Stimulated activated CD8-positive, alpha-beta memory T cell treated with anti-CD3 and anti-CD28 coated beads, Interleukin-7, amount 100 ng/mL, for 1 hour (primary cell): ENCODE measurements at regions not wholly inside any gene's neighbourhood (a gene's known extent, or its start where the extent isn't known, plus 50 kb on each side); places are given as distances from the start of the nearest gene placed in this dataset.
"Not testable (repeated sequence)": the region's sequence is repeated elsewhere in the genome, so short reads cannot be mapped to it uniquely, and the experiment has no call there.

Source experiments
- DNase-seq, 2 donors: peaks; one replicate each; pipeline ENCODE4 v3.0.0-alpha.2; 2020; ENCODE audit warnings: low read depth in 2 of 2

DNA sequence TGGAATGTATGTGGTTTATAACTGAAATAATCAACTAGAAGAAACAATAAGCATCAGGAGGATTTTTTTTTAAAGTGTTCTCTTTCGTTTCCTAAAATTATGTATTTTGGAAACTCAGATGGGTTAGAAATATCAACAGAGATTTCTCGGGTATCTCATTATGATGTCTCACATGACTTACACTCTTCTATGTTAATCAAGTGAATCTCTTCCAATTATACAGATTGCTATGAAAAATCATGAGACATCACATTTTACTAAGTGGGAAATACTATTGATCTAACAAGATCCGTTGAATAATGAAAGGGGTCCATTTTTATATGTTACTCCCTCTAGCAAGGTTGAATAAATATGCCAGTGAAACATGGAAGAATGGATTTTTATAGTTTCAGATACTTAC is 54.7 kb upstream of the NRIP1 start:
- no peak for DNase-seq

DNA sequence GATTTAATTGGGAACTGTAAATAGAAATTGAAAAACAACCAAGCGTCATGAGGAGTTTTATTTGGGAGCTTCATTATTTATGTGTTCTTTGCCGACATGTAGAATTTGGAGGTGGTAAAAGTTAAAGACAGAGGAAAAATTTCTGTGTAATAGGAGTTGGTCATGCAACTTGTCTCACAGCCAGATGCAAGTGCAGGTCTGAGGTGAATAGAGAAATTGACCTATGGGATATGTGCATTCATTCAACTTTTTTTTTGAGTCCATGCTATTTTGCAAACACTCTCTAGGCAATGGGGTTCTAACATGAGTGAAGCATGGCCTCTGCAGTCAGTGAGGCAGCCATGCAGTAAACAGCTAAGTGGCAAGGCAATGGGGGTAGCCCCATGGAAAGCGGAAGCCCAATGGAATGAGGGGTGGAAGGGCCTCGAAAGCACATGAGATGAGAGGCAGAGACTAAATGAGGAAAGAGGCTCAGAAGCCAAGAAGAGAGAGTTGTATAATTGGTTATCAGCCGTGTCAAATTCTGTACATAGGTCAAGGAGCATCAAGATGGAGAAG is 56.4 kb upstream of the NRIP1 start:
- DNase-seq = no peak

DNA sequence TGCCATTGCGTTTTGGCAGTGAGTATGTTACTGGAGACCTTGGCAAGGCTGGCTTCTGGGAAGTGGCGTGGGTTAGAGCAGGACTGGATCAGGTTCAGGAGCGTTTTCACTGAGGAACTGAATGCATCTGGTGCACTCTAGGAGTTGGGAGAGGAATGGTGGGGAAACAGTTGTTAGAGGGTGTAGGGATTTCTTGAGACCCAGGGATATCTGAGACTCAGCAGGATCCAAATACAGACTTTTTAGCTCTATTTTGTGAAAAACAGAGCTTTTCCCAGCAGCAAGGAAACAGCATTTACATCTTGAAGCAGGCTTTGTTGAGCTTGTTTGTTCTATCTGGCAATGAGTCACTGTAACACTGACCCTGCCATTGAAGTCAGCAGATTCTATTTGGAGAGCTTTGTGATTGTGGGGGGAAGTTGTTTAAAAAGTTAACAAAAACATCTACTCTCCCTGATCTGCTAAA is 56.9 kb upstream of the NRIP1 start:
- DNase-seq = no peak

DNA sequence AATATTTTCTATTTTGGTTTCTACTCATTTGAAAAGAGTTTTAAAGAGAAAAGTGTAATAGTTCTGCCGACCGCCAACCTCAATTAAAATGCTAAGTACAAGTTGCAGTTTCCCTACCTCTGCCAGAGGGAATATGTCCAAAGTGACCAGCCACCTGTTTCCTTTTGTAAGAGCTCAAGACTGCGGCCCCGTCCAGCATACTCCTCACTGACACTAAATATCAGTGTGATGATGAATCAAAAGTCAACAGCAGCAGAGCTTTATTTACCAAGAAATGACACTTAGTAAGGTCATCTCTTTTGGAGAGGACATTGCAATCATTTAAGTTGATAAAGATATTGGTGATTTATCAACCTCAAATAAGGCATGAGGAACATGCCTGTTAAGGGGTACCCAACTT is 57.4 kb upstream of the NRIP1 start:
- no peak for DNase-seq

DNA sequence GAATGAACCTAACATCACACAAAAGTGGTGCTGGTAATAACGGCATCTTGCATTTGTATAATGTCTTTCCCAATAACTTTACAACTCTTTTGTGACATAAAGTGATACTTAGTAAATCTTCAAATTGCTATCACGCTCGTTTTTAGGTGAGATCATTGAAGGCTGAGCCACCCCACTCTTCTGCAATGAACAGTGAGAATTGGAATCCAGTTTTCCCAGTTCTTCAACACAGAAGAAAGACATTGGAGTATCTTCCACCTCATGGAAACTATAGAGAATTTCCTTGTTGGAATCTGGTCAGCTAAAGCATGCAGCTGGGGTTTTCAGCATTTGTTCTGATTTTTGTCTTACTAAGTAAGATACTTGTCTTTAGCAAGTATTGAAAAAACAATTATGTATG is 59.9 kb upstream of the NRIP1 start:
- DNase-seq = no peak

DNA sequence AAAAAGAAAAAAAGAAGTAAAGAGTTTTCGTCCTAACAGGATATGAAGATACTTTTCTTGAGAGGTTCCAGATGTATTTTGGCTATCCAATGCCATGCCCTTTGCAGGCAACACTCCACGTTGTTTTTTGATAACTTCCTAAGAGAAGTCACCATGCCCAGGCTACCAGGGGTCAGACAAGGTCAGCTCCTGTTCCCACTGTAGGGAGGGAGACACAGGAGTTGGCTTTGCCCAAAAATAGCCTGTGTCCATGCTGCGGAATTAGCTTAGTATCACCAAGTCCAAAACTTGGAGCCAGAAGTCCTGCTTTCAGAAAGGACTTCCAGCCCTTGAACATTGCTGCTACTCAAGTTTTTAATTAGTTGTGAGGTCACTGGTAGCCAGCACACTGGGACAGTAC is 62.1 kb upstream of the NRIP1 start:
- no peak for DNase-seq

DNA sequence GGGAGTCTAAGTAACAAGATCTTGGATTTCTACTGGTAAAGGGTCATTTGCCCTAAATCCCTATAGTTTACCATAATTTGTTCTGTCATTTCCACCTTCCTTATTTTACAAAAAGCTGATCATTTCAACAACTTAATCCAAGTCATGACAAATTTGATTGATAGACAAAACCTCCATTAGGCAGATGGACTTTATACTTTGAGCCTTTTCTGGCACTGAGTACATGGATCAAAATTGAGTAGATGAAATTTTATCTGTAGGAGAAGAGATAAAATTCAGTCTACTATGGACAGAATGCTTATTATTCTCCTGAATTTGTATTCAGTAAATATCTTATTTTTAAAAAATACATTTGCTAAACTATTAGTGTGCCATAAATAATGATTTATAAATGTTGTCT is 62.6 kb upstream of the NRIP1 start:
- no peak for DNase-seq

DNA sequence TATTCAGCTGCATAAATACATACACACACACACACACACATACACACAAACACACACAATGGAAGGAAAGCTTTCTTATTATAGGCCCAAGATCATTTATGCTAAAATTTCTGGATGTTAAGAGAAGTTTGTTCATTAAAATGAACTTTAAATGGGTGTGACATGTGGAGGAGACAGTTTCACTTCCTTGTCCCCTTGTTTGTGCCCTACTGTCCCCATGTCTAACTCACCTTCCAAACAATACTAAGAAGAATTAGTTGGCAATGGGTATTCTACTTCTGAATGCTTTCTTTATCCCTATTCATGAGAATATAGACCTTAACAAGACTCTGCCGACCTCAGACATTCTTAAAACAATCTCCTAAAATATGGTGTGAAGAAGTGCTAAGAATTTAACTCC is 63.5 kb upstream of the NRIP1 start:
- no peak for DNase-seq

DNA sequence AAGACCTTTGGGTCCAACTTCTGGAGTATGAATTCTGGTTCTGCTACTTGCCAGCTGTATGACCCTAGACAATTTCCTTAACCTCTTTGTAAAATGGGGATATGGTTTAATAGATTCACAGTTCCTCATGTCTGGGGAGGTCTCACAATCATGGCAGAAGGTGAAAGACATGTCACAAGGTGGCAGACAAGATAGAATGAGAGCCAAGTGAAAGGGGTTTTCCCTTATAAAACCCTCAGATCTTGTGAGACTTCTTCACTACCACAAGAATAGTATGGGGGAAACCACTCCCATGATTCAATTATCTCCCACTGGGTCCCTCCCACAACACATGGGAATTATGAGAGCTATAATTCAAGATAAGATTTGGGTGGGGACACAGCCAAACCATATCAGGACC is 63.9 kb upstream of the NRIP1 start:
- DNase-seq = not testable (repeated sequence)

DNA sequence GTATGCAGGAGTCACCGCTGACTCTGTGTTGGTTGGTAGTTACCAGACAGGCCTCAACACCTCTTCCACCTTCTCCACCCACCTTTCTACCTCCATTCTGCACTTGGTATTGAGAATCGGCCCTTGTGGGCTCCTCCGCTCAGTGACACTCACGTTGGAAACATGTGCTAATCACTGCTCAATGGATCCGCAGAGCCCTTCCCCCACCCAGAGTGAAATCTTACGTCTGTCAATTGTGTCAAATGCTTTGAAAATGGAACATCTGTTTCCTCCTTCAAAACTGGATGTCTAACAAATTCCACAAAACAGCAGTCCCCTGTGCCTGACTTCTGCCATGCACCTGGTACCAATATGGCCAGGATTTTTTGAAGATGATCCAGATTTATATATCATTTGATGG is 65.5 kb upstream of the NRIP1 start:
- DNase-seq = no peak

DNA sequence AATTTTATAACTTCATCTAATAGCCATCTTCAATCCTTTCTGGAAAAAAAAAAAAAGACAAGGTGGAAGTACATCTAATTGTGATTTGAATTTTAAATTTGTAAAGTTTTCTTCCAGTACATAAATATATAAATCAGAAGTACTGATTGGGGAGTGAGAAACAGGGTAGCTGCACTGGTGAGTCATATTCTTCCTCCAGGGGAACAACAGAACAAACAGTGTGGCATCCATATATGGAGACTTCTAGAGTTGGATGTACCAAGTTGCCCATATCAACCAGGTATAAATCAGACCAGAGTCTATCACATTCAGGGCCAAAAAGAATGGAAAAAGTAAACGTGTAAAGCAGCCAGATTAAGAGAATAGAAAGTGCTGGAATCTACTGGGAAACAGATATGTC is 66.0 kb upstream of the NRIP1 start:
- no peak for DNase-seq

DNA sequence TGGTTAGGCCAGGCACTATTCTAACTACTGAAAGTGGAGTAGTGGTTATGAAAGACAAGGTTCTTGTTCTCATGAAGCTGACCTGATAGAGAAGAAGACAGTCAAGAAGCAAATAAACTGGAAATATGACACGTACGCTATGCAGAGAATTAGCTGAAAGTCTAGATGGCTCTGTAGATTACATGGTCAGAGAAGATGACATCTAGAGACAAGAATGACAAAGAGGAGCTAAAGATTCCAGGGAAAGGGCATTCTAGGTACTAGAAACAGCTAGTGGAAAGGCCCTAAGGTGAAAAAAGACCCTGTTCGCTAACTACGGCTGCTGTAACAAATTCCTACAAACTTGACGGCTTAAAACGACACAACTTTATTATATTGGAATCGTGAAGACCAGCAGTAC is 68.0 kb upstream of the NRIP1 start:
- no peak for DNase-seq

DNA sequence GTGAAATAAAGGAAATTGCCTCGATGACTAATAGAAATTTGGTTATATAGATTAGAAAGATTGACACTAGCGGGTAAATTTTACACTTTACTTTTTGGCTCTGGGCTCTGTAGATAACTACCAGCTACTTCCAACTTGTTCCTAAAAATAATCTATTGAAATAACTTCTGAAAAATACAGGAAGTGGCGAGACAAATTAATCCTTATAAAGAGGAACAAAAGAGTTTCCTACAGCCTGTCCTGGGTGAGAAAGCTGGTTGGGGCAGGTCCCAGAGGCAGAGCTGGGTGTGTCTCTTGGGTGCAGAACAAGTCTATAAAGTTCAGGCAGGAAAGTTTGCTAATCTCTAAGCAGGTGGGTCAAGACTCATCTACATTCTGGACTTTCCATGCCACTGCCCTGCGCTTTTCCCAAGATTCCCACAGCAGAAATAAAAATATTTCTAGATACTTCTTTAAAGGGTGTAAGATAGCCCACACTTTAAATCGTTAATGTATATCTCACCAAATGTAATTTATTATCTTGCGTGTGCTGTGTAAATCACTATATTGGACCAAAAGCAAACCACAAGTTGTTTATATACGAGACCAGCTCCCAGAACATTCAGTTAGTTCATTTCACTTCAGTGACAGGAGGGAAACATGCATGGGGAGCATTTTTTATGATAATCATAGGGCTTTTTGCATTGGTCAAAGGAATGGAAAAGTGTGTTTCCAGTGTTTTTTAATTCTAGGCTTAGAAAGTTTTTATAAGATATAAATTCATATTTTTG is 70.1 kb upstream of the NRIP1 start:
- no peak for DNase-seq

DNA sequence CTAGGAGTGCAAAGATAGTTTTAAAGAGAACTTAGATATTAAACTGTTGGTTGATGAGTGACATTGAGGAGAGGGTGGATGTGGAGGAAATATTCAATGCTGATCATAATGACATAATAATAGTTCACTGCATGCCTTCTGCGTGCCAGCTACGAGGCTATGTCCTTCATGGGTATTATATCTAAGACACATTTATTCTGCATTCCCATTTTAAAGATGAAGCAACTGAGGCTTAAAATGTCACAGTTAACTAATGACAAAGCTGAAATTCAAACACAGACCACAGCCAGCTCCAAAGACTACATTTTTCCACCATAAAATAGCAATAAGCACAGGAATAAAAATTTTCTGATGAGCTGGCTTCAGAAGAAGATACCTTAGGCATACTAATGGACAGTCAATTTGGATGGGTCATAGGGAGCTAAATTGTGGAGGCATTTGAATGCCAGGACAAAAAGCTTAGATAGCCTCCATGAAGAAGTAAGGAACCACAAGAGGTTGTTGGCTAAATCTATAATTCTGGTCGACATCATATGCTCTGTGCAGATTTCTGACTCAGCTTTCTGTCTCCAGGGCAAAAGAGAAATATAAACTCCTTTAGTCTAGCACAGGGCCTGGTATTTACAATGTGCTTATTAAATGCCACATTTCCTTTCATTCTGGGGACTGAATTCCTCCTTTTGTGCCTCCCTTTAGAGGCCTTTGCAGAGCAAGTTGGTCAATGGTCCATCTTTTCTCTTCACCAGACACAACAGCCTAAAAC is 71.2 kb upstream of the NRIP1 start:
- no peak for DNase-seq

DNA sequence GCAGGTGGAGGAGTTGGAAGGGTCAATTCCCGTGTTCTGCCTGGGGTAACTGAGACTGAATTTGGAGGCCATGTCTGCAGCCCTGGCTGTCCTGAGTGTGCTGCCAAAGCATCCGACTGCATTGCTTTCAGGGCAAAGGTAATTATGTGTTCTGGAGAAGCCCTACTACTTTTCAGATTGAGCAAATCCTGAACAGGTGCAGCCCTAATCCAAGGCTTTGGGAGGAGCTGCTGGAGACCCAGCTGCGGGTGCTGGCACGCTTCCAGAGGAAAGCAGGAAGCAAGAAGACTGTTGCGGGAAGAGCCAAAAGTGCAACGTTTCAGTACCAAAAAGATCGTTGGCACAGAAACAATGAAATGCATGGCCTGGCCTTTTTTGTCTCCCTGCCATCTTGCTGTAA is 73.7 kb upstream of the NRIP1 start:
- no peak for DNase-seq

DNA sequence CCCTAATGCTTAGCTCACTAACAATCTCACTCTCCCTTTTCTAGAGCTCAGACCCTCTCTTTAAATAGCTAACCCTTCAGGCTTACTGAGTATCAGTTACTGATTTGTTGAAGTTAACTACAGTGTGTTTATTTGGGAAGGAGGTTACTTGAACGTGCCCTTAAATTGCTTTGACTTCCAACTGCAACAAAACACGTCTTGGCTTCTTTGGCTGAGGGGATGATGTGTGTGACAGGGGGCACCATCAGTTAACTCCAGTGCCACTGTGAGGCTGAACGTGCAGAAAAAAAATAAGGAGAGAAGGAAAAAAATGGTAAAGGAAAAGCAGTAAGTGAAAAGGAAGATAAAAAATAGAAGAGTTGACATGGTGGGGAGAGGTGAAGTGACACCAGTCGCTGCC is 75.1 kb upstream of the NRIP1 start:
- no peak for DNase-seq

DNA sequence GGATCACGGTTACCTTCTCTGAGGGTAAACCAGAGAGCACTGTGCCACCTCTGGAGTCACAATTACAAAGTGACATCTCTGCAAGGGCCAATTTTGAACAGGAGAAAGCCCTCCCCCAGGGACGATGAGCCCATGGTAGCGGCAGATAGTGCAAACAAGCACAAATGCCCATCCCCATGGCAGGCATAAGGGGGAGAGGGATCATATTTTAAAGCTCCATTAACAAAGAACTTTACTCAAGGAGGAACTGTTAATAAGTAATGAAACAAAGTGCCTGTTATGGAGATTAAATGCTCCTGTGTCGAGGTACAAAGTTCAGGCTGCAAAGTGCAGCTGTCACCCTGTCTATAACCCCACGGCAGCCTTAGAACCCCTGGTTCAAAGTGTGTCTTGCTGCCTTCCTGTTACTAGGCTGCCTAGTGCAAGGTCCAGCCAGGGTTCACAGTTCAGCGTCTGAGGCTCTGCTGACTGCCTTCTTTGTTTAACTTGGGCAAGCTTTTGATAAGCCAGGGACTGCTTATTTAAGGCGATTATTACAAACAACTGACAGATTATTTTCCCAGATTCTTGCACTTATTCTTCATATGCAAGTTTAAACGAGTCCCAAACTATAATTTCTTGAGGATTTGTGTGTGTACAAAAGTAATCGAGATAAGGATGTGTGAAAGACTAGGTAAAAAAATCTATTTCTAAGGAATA is 75.7 kb upstream of the NRIP1 start:
- DNase-seq = no peak

DNA sequence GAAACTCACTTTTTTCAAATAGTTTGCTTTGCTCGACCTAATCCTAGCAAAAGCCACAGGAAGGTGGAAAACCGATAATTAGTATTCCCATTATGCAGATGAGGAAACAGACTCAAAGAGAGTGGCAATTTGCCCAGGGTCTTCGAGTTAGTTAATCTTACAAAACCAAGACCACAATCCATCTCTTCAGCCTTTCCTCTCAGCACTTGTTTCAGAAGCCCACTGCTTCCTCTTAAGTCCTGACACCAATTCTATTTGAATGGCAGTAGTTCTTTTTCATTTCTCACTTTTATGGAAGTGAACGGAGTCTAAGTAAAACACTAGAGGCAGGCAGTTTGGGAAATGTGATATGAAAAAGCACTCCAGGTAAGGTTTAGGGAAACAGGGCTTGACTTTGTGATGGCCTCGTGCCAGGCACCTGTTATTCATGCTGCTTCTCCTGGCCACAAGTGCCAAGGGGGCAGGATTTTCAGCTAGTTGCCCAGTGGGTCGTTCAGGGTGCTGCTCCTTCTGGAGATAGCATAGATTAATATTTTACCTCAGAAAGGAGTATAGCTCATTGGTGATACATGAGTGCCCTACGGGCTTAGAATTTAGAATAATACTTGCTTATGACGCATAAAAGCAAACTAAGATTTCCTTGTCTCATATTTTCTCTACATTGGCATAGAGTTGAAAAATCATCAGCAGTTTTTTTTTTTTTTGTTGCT is 76.6 kb upstream of the NRIP1 start:
- DNase-seq = no peak

DNA sequence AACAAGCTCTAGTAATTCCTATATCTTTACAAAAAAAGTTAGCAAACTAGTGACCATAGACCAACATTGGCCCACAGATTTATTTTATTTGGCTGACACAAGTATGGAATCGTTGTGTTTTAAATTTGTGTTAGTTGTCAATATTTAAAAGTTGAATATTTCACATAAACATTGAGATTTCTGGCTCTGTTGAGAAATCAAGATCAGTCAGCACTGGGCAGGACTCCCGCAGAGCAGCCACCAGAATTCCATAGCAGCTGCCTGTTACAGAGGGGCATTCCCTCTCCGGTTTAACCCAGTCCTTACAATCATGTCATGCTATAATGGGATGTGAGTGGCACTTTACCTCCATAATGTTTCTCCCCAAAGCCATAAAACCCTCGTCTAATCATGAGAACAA is 79.2 kb upstream of the NRIP1 start:
- DNase-seq = no peak

DNA sequence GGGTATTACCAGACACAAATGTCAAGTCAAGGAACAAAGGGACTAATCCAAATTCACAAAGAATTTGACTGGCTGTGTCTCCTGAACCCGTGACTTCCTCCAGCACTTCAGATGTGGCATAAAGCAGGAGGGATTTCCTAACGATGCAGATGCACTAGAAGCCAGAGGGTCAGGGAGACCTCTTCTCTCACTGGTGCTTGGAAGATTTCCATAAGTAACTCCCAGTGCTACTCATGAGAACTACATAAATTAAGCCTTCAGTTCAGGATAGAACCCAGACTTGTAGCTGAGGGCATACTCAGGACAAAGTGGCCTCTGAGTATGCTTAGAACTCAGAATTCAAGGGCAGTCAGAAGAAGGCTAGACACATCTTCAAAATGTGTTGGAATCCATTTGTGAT is 83.6 kb upstream of the NRIP1 start:
- no peak for DNase-seq

DNA sequence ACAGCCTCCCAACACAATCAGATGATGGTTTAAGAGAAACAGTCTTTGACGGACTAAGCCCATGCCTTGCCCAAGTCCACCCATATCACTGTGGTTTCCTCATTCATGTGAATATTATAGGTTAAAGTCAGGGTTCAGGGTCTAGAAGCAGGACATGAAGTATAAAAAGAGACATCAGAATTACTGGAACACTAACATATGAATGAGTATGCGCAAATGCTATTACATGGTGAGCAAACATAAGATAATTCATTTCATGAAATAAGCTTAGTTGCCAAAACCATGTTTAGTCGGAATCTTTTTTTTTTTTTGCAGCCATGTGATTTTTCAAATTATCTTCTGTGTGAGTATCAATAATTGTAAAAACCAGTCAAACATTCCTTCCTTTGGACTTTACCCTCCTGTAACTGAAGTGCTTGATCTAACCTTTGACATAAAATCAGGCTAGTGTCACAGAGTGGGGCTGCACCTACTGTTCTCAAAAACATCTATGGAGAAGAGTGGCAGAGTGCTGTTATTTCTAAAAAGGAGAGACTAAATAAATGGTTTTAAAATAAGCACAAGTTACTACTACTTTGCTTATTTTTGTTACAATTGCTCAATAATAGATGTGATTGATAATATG is 84.9 kb upstream of the NRIP1 start:
- DNase-seq = no peak
